Colonic mucosa (tissue), 4 donors: ENCODE measurements at regions not wholly inside any gene's neighbourhood (a gene's known extent, or its start where the extent isn't known, plus 50 kb on each side); places are given as distances from the start of the nearest gene placed in this dataset.
A peak's percentile ranks its signal among the peaks of the same experiment; 100 is the strongest.

Experiments used
- DNase-seq: peaks from one replicate; pipeline ENCODE4 v3.0.0-alpha.2; 2020
- H3K27ac ChIP-seq: fragments of 200-600 bp; one replicate; pipeline ENCODE4 v1.8.0; 2021
- H3K27me3 ChIP-seq: fragments of 200-600 bp; one replicate; pipeline ENCODE4 v1.8.0; 2021
- H3K36me3 ChIP-seq: fragments of 200-600 bp; one replicate; pipeline ENCODE4 v1.8.0; 2021
- H3K4me1 ChIP-seq: fragments of 200-600 bp; one replicate; pipeline ENCODE4 v1.8.0; 2021; ENCODE audit warnings: mild to moderate bottlenecking
- H3K4me3 ChIP-seq: fragments of 200-600 bp; one replicate; pipeline ENCODE4 v1.8.0; 2021
- H3K9ac ChIP-seq, 2 donors: one replicate each; pipeline ENCODE4 v1.7.0; 2013; ENCODE audit warnings: control low read depth in 2 of 2, low read depth in 2 of 2, low read length in 2 of 2
- H3K9me3 ChIP-seq: fragments of 200-600 bp; one replicate; pipeline ENCODE4 v1.8.0; 2021
- intact Hi-C: fragments of 100-400 bp; cut with DNase I; formaldehyde crosslinking; loops from one replicate; pipeline ENCODE4 v1.14.1; 2022
- TF ChIP-seq, protein P1 (sequence below): fragments of 200-600 bp; IDR thresholded peaks from one replicate; pipeline ENCODE4 v1.8.0; 2022; ENCODE audit warnings: antibody characterized with exemption, mild to moderate bottlenecking
- donor health status: healthy.
- donor health status: DM: no; HTN: no; CAD: no.
- donor health status: DM: no; HTN: no; CAD: no.

DNA sequence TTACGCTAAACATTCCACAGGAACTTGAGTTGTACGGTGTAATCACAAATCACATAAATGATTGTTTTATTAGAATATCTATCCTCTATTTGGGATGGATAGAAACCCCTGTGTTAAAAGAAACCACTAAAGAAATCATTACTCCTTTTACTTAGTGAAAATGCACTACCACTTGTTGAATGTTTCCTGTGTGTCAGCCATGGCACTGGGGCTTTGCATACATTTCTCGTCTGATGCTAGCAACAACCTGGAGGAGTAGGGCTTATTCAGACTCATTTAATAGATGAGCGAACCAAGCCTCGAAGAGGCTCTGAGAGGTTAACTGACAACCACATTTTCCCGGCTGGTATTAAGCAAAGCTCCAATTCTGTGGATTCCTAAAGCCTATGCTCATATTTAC lies 60.5 kb upstream of the PELI1 start:
- intact Hi-C loops = no loop called here
- no peak overlapping the region for H3K9ac ChIP-seq
- TF ChIP-seq, protein P1, sequence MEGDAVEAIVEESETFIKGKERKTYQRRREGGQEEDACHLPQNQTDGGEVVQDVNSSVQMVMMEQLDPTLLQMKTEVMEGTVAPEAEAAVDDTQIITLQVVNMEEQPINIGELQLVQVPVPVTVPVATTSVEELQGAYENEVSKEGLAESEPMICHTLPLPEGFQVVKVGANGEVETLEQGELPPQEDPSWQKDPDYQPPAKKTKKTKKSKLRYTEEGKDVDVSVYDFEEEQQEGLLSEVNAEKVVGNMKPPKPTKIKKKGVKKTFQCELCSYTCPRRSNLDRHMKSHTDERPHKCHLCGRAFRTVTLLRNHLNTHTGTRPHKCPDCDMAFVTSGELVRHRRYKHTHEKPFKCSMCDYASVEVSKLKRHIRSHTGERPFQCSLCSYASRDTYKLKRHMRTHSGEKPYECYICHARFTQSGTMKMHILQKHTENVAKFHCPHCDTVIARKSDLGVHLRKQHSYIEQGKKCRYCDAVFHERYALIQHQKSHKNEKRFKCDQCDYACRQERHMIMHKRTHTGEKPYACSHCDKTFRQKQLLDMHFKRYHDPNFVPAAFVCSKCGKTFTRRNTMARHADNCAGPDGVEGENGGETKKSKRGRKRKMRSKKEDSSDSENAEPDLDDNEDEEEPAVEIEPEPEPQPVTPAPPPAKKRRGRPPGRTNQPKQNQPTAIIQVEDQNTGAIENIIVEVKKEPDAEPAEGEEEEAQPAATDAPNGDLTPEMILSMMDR = no peak

DNA sequence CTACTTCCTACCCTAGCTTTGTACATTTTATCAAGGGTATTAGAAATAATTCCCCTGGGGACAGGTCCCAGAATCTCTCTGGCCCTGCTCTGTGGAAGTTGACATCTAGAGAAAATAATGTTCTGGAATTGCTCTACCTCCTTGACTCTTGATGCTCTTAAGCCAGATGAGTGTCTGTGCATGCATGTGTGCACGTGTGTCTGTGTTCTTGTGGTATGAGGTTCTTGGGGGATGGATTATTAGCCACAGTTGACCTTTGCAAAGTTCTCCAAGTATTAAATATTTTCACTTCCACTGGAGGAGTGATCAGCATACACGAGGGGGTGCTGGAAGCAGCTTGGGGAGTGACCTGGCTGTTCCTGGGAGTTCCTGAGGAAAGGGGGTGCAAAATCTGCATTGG lies 61.2 kb upstream of the PELI1 start:
- no peaks in the 10 kb centered on the region for H3K9me3 ChIP-seq
- TF ChIP-seq, protein P1 = no peak
- intact Hi-C loops = no loop called here
- no peaks in the 10 kb centered on the region for H3K4me1 ChIP-seq
- H3K4me3 ChIP-seq = no peak overlapping the region
- H3K36me3 ChIP-seq = no peaks in the 10 kb centered on the region
- H3K27ac ChIP-seq = no peak overlapping the region
- no peaks in the 10 kb centered on the region for H3K27me3 ChIP-seq
- no peak overlapping the region for H3K9ac ChIP-seq
- DNase-seq = no peak

More for the DNA sequence above, 60.5 kb upstream of the PELI1 start:
- H3K27me3 ChIP-seq = no peaks in the 10 kb centered on the region
- H3K4me3 ChIP-seq = no peak overlapping the region
- H3K4me1 ChIP-seq = no peaks in the 10 kb centered on the region
- DNase-seq = no peak
- H3K36me3 ChIP-seq = no peaks in the 10 kb centered on the region
- peak overlapping the region; percentile 70 for H3K27ac ChIP-seq
- no peaks in the 10 kb centered on the region for H3K9me3 ChIP-seq

DNA sequence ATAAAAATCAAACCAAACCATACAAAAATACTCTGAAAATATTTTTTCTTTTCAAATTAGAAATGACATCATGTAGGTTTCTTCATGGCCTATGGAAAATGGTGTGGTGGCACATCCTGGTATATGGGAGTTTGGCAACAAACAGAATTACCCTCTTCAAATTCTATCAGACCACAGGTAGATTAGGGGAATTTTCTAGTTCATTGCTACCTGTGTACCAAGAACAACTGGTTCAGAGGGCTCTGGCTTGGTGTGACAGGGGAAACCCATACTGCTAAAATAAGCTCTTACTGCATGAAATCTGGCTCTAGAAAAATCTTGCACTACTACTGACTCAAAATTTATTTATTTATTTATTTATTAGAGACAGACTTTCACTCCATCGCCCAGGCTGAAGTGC lies 63.4 kb upstream of the PELI1 start:
- Histone ChIP-seq H3K27ac (no peak overlapping the region), H3K27me3 (no peaks in the 10 kb centered on the region), H3K4me1 (no peaks in the 10 kb centered on the region), H3K4me3 (no peak overlapping the region), H3K9ac (no peak overlapping the region), H3K36me3 (no peaks in the 10 kb centered on the region), H3K9me3 (no peaks in the 10 kb centered on the region)
- DNase-seq = no peak
- intact Hi-C loops = no loop called here
- TF ChIP-seq, protein P1 = no peak

DNA sequence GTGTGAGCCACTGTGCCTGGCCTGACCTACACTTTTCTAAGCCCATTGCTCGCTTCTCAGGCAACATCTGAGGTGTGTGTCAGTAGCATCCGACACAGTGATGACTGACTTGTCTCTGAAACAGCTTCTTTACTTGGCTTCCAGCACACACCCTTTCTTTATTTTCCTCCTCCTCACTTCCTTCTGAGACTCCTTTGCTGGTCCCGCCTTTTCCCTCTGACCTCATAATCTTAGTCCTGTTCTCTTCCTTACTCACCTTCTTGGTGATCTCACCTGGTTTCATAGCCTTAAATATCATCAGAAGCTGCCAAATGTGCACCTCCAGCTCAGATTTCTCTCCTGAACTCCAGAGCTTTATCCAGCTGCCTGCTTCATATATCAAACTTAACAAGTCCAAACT lies 66.6 kb upstream of the PELI1 start:
- no peak overlapping the region for H3K9ac ChIP-seq

DNA sequence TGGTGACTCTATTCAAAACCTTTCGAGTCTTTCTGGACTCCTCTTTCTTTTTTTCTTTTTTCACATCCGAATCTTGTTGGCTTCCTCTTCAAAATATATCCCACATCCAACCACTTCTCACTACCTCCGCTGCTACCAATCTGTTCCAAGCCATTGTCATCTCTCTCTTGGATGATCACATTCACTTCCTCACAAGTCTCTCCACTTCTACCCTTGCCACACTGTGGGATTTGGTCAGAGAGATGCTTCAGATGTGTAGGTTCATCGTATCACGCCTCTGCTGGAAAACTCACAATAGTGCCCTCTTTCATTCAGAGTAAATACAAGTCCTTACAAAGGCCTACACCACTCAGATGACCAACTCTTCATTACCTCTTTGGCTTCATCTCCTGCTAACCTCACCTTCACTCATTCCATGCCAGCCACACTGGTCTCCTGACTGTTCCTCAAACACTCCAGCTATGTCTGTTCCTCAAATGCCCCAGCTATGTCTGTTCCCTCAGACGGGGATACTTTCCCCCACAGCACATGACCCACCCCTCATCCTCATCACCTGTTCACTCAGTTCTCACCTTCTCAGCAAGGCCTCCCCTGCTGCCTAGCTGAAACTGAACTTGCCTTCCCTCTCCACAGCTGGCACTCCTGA lies 67.2 kb upstream of the PELI1 start:
- no peak for DNase-seq
- Histone ChIP-seq H3K9me3 (no peaks in the 10 kb centered on the region), H3K9ac (no peak overlapping the region), H3K36me3 (no peaks in the 10 kb centered on the region), H3K4me3 (no peak overlapping the region), H3K4me1 (peaks cover 3% of the 10 kb centered on the region), H3K27ac (peak overlapping the region; percentile 57), H3K27me3 (no peaks in the 10 kb centered on the region)
- TF ChIP-seq, protein P1 = no peak
- intact Hi-C loops = no loop called here

More for the DNA sequence above, 66.6 kb upstream of the PELI1 start:
- Histone ChIP-seq H3K27me3 (no peaks in the 10 kb centered on the region), H3K36me3 (no peaks in the 10 kb centered on the region), H3K27ac (peak overlapping the region; percentile 57), H3K4me3 (no peak overlapping the region), H3K9me3 (no peaks in the 10 kb centered on the region), H3K4me1 (peaks cover 3% of the 10 kb centered on the region)
- TF ChIP-seq, protein P1 = no peak
- peak; percentile 66 for DNase-seq
- intact Hi-C loops = no loop called here
